CD8-positive, alpha-beta memory T cell (primary cell): ENCODE measurements at regions not wholly inside any gene's neighbourhood (a gene's known extent, or its start where the extent isn't known, plus 50 kb on each side); places are given as distances from the start of the nearest gene placed in this dataset.

Source experiments
- CTCF ChIA-PET: fragments of 350-600 bp; sonication (Branson Sonifier 250); formaldehyde crosslinking; loops from one replicate; lab custom pipeline; 2021; ENCODE audit warnings: antibody characterized with exemption; lab: Charles Lee
- POLR2A ChIA-PET: fragments of 350-600 bp; sonication (Branson Sonifier 250); formaldehyde crosslinking; loops from one replicate; lab custom pipeline; 2021; ENCODE audit warnings: antibody characterized with exemption; lab: Charles Lee
- DNase-seq, 5 donors: peaks; one replicate each; pipeline versions ENCODE4 v3.0.0 to v3.0.0-alpha.2; 2020 to 2022; ENCODE audit warnings: mixed read lengths in 1 of 5
- H3K27ac ChIP-seq: one replicate; pipeline ENCODE4 v1.7.0; 2013; ENCODE audit warnings: low read depth, mild to moderate bottlenecking, low read length, moderate library complexity
- H3K27me3 ChIP-seq: 2 replicates; pipeline ENCODE4 v1.7.0; 2013; ENCODE audit warnings: low read length, mild to moderate bottlenecking; ENCODE audit not compliant: insufficient read depth, poor library complexity, severe bottlenecking
- H3K36me3 ChIP-seq: 2 replicates; pipeline ENCODE4 v1.7.0; 2013; ENCODE audit warnings: mild to moderate bottlenecking, low read length, moderate library complexity; ENCODE audit not compliant: insufficient read depth
- H3K4me1 ChIP-seq: 2 replicates; pipeline ENCODE4 v1.7.0; 2013; ENCODE audit warnings: mild to moderate bottlenecking, low read length, moderate library complexity; ENCODE audit not compliant: insufficient read depth
- H3K4me3 ChIP-seq: 2 replicates; pipeline ENCODE4 v1.7.0; 2013; ENCODE audit warnings: mild to moderate bottlenecking, low read length
- H3K9me3 ChIP-seq: 2 replicates; pipeline ENCODE4 v1.7.0; 2013; ENCODE audit warnings: mild to moderate bottlenecking, low read length
- H3K27ac Mint-ChIP-seq, 8 donors: one replicate each; pipeline ENCODE4 v1.8.0; 2020 to 2021; ENCODE audit warnings: mixed read lengths in 8 of 8, mild to moderate bottlenecking in 6 of 8, inconsistent platforms in 3 of 8, moderate library complexity in 3 of 8
- H3K27me3 Mint-ChIP-seq, 2 donors: one replicate each; pipeline ENCODE4 v1.8.0; 2020 to 2021; ENCODE audit warnings: mixed read lengths in 2 of 2, mild to moderate bottlenecking in 1 of 2, moderate library complexity in 1 of 2
- H3K36me3 Mint-ChIP-seq, 3 donors: one replicate each; pipeline ENCODE4 v1.8.0; 2020 to 2021; ENCODE audit warnings: mixed read lengths in 3 of 3, inconsistent platforms in 1 of 3, mild to moderate bottlenecking in 1 of 3
- H3K4me1 Mint-ChIP-seq, 3 donors: one replicate each; pipeline ENCODE4 v1.8.0; 2020 to 2021; ENCODE audit warnings: mixed read lengths in 3 of 3, inconsistent platforms in 1 of 3, mild to moderate bottlenecking in 1 of 3
- H3K4me3 Mint-ChIP-seq, 7 donors: one replicate each; pipeline ENCODE4 v1.8.0; 2020 to 2021; ENCODE audit warnings: mixed read lengths in 7 of 7, mild to moderate bottlenecking in 6 of 7, moderate library complexity in 4 of 7, inconsistent platforms in 2 of 7
- H3K9me3 Mint-ChIP-seq, 5 donors: one replicate each; pipeline ENCODE4 v1.8.0; 2020 to 2022; ENCODE audit warnings: mixed read lengths in 5 of 5, mild to moderate bottlenecking in 3 of 5, moderate library complexity in 2 of 5, inconsistent platforms in 1 of 5

GRCh38 chr3:22720596-22720995 lies 482.5 kb upstream of the UBE2E2 start:
- Histone ChIP-seq H3K27ac (no peak overlapping the region), H3K4me1 (no peaks in the 10 kb centered on the region), H3K9me3 (no peaks in the 10 kb centered on the region), H3K36me3 (no peaks in the 10 kb centered on the region), H3K27me3 (no peaks in the 10 kb centered on the region), H3K4me3 (no peak overlapping the region)
- ChIA-PET POLR2A (no interaction called here), CTCF (no interaction called here)
- no peaks in the 10 kb centered on the region for H3K36me3 Mint-ChIP-seq
- no peaks in the 10 kb centered on the region for H3K27me3 Mint-ChIP-seq
- H3K9me3 Mint-ChIP-seq, result peaks cover 2 to 18% (median 12%) of the 10 kb centered on the region in 5 donors
- no peak overlapping the region for H3K4me3 Mint-ChIP-seq
- no peaks in the 10 kb centered on the region for H3K4me1 Mint-ChIP-seq
- no peak overlapping the region for H3K27ac Mint-ChIP-seq
- no peak for DNase-seq

GRCh38 chr3:22724420-22724819 lies 478.7 kb upstream of the UBE2E2 start:
- Mint-ChIP-seq H3K4me3 (no peak overlapping the region), H3K27me3 (no peaks in the 10 kb centered on the region), H3K9me3 (peaks cover 0 to 15% (median 6%) of the 10 kb centered on the region in 5 donors), H3K27ac (no peak overlapping the region), H3K4me1 (no peaks in the 10 kb centered on the region), H3K36me3 (peaks cover 0 to 1% (median 0%) of the 10 kb centered on the region in 3 donors)
- ChIA-PET POLR2A (no interaction called here), CTCF (no interaction called here)
- H3K36me3 ChIP-seq, result no peaks in the 10 kb centered on the region
- DNase-seq, result no peak
- no peaks in the 10 kb centered on the region for H3K4me1 ChIP-seq
- no peak overlapping the region for H3K27ac ChIP-seq
- no peaks in the 10 kb centered on the region for H3K27me3 ChIP-seq
- no peaks in the 10 kb centered on the region for H3K9me3 ChIP-seq
- no peak overlapping the region for H3K4me3 ChIP-seq

- Mint-ChIP-seq H3K9me3 (peaks cover 6 to 18% (median 11%) of the 10 kb centered on the region in 5 donors), H3K27ac (no peak overlapping the region), H3K27me3 (no peaks in the 10 kb centered on the region), H3K4me3 (no peak overlapping the region), H3K4me1 (no peaks in the 10 kb centered on the region), H3K36me3 (peaks cover 0 to 1% (median 0%) of the 10 kb centered on the region in 3 donors)
- no peak for DNase-seq
- no peaks in the 10 kb centered on the region for H3K27me3 ChIP-seq
- H3K36me3 ChIP-seq, result no peaks in the 10 kb centered on the region
- no peaks in the 10 kb centered on the region for H3K9me3 ChIP-seq
- no peaks in the 10 kb centered on the region for H3K4me1 ChIP-seq
- H3K27ac ChIP-seq, result no peak overlapping the region
- ChIA-PET POLR2A (no interaction called here), CTCF (no interaction called here)
- H3K4me3 ChIP-seq, result no peak overlapping the region
Measured at GRCh38 chr3:22728406-22728805, 474.7 kb upstream of the UBE2E2 start.

- peaks cover 6 to 18% (median 11%) of the 10 kb centered on the region in 5 donors for H3K9me3 Mint-ChIP-seq
- H3K4me3 ChIP-seq, result no peak overlapping the region
- CTCF ChIA-PET, result no interaction called here
Measured at GRCh38 chr3:22729212-22729611, 473.9 kb upstream of the UBE2E2 start.

GRCh38 chr3:22729981-22730380 lies 473.1 kb upstream of the UBE2E2 start:
- Histone ChIP-seq H3K4me3 (no peak overlapping the region), H3K9me3 (no peaks in the 10 kb centered on the region), H3K4me1 (no peaks in the 10 kb centered on the region), H3K27ac (no peak overlapping the region), H3K27me3 (no peaks in the 10 kb centered on the region), H3K36me3 (no peaks in the 10 kb centered on the region)
- Mint-ChIP-seq H3K4me3 (no peak overlapping the region), H3K27me3 (no peaks in the 10 kb centered on the region), H3K4me1 (no peaks in the 10 kb centered on the region), H3K27ac (no peak overlapping the region), H3K9me3 (peaks cover 6 to 18% (median 11%) of the 10 kb centered on the region in 5 donors), H3K36me3 (peaks cover 0 to 1% (median 0%) of the 10 kb centered on the region in 3 donors)
- no peak for DNase-seq
- CTCF ChIA-PET, result no interaction called here
- POLR2A ChIA-PET, result no interaction called here

More at GRCh38 chr3:22729212-22729611, 473.9 kb upstream of the UBE2E2 start:
- no peaks in the 10 kb centered on the region for H3K27me3 Mint-ChIP-seq
- H3K36me3 Mint-ChIP-seq, result peaks cover 0 to 1% (median 0%) of the 10 kb centered on the region in 3 donors
- no peak overlapping the region for H3K27ac Mint-ChIP-seq
- POLR2A ChIA-PET, result no interaction called here
- Histone ChIP-seq H3K36me3 (no peaks in the 10 kb centered on the region), H3K4me1 (no peaks in the 10 kb centered on the region), H3K27ac (no peak overlapping the region), H3K9me3 (no peaks in the 10 kb centered on the region), H3K27me3 (no peaks in the 10 kb centered on the region)
- H3K4me3 Mint-ChIP-seq, result no peak overlapping the region
- no peaks in the 10 kb centered on the region for H3K4me1 Mint-ChIP-seq
- no peak for DNase-seq

GRCh38 chr3:22730701-22731100 lies 472.4 kb upstream of the UBE2E2 start:
- CTCF ChIA-PET, result no interaction called here
- Mint-ChIP-seq H3K4me1 (no peaks in the 10 kb centered on the region), H3K27me3 (no peaks in the 10 kb centered on the region), H3K4me3 (no peak overlapping the region), H3K27ac (no peak overlapping the region), H3K9me3 (peaks cover 6 to 18% (median 11%) of the 10 kb centered on the region in 5 donors), H3K36me3 (peaks cover 0 to 1% (median 0%) of the 10 kb centered on the region in 3 donors)
- POLR2A ChIA-PET, result no interaction called here
- H3K4me1 ChIP-seq, result no peaks in the 10 kb centered on the region
- H3K36me3 ChIP-seq, result no peaks in the 10 kb centered on the region
- DNase-seq, result no peak
- H3K9me3 ChIP-seq, result no peaks in the 10 kb centered on the region
- H3K27me3 ChIP-seq, result no peaks in the 10 kb centered on the region
- no peak overlapping the region for H3K27ac ChIP-seq
- H3K4me3 ChIP-seq, result no peak overlapping the region

- Histone ChIP-seq H3K27ac (no peak overlapping the region), H3K4me1 (no peaks in the 10 kb centered on the region), H3K4me3 (no peak overlapping the region), H3K36me3 (no peaks in the 10 kb centered on the region), H3K9me3 (no peaks in the 10 kb centered on the region), H3K27me3 (no peaks in the 10 kb centered on the region)
- Mint-ChIP-seq H3K36me3 (peaks cover 0 to 1% (median 0%) of the 10 kb centered on the region in 3 donors), H3K27ac (no peak overlapping the region), H3K27me3 (no peaks in the 10 kb centered on the region), H3K4me1 (no peaks in the 10 kb centered on the region), H3K9me3 (peaks cover 6 to 23% (median 15%) of the 10 kb centered on the region in 5 donors), H3K4me3 (no peak overlapping the region)
- no peak for DNase-seq
- ChIA-PET POLR2A (no interaction called here), CTCF (no interaction called here)
Measured at GRCh38 chr3:22731901-22732300, 471.2 kb upstream of the UBE2E2 start.

GRCh38 chr3:22732641-22733040 lies 470.5 kb upstream of the UBE2E2 start:
- H3K4me3 ChIP-seq, result no peak overlapping the region
- no peak overlapping the region for H3K4me3 Mint-ChIP-seq
- no peak overlapping the region for H3K27ac Mint-ChIP-seq
- peaks cover 0 to 1% (median 0%) of the 10 kb centered on the region in 3 donors for H3K36me3 Mint-ChIP-seq
- H3K9me3 ChIP-seq, result no peaks in the 10 kb centered on the region
- no peaks in the 10 kb centered on the region for H3K27me3 ChIP-seq
- POLR2A ChIA-PET, result no interaction called here
- H3K4me1 ChIP-seq, result no peaks in the 10 kb centered on the region
- no peaks in the 10 kb centered on the region for H3K4me1 Mint-ChIP-seq
- peaks cover 6 to 28% (median 17%) of the 10 kb centered on the region in 5 donors for H3K9me3 Mint-ChIP-seq
- no peak for DNase-seq
- H3K36me3 ChIP-seq, result no peaks in the 10 kb centered on the region
- no peak overlapping the region for H3K27ac ChIP-seq
- CTCF ChIA-PET, result no interaction called here
- H3K27me3 Mint-ChIP-seq, result no peaks in the 10 kb centered on the region

GRCh38 chr3:22734207-22734606 lies 468.9 kb upstream of the UBE2E2 start:
- Histone ChIP-seq H3K27me3 (no peaks in the 10 kb centered on the region), H3K4me1 (no peaks in the 10 kb centered on the region), H3K27ac (no peak overlapping the region), H3K4me3 (no peak overlapping the region), H3K9me3 (no peaks in the 10 kb centered on the region), H3K36me3 (no peaks in the 10 kb centered on the region)
- no peak for DNase-seq
- ChIA-PET POLR2A (no interaction called here), CTCF (no interaction called here)
- Mint-ChIP-seq H3K4me1 (no peaks in the 10 kb centered on the region), H3K36me3 (no peaks in the 10 kb centered on the region), H3K27ac (no peak overlapping the region), H3K27me3 (no peaks in the 10 kb centered on the region), H3K9me3 (peaks cover 6 to 21% (median 15%) of the 10 kb centered on the region in 5 donors), H3K4me3 (no peak overlapping the region)
